GM21717 (cell line): ENCODE measurements at regions not wholly inside any gene's neighbourhood (a gene's known extent, or its start where the extent isn't known, plus 50 kb on each side); places are given as distances from the start of the nearest gene placed in this dataset.

ENCODE experiments used
- ATAC-seq: cut with Tn5 transposase; IDR thresholded peaks from one replicate; pipeline ENCODE4 v1.9.1; 2021; ENCODE audit warnings: mild to moderate bottlenecking, moderate library complexity; ENCODE audit not compliant: unreplicated experiment

- ATAC-seq = no peak
Measured at GRCh38 chr1:113217447-113218208, 144.6 kb downstream of the LRIG2 start.

GRCh38 chr1:113219377-113219776 lies 146.4 kb downstream of the LRIG2 start:
- no peak for ATAC-seq

GRCh38 chr1:113219828-113220227 lies 146.8 kb downstream of the LRIG2 start:
- ATAC-seq = no peak

GRCh38 chr1:113223040-113223439 lies 150.0 kb downstream of the LRIG2 start:
- ATAC-seq = no peak

GRCh38 chr1:113223546-113223945 lies 150.5 kb downstream of the LRIG2 start:
- ATAC-seq = no peak

GRCh38 chr1:113226148-113226547 lies 153.2 kb downstream of the LRIG2 start:
- ATAC-seq = no peak

- no peak for ATAC-seq
Measured at GRCh38 chr1:113231866-113232265, 158.4 kb upstream of the MAGI3 start.

- no peak for ATAC-seq
Measured at GRCh38 chr1:113233441-113233840, 156.9 kb upstream of the MAGI3 start.

- ATAC-seq = no peak
Measured at GRCh38 chr1:113241237-113241636, 149.1 kb upstream of the MAGI3 start.

GRCh38 chr1:113242481-113242880 lies 147.8 kb upstream of the MAGI3 start:
- no peak for ATAC-seq

- ATAC-seq = no peak
Measured at GRCh38 chr1:113243529-113243928, 146.8 kb upstream of the MAGI3 start.

- ATAC-seq = no peak
Measured at GRCh38 chr1:113244112-113244820, 146.0 kb upstream of the MAGI3 start.

GRCh38 chr1:113245252-113245651 lies 145.1 kb upstream of the MAGI3 start:
- ATAC-seq = no peak

GRCh38 chr1:113246929-113247328 lies 143.4 kb upstream of the MAGI3 start:
- ATAC-seq = no peak

GRCh38 chr1:113247355-113247754 lies 143.0 kb upstream of the MAGI3 start:
- no peak for ATAC-seq

- ATAC-seq = no peak
Measured at GRCh38 chr1:113247782-113248181, 142.5 kb upstream of the MAGI3 start.

GRCh38 chr1:113248494-113248893 lies 141.8 kb upstream of the MAGI3 start:
- no peak for ATAC-seq

- ATAC-seq = no peak
Measured at GRCh38 chr1:113250161-113250560, 140.2 kb upstream of the MAGI3 start.

GRCh38 chr1:113252166-113252565 lies 138.1 kb upstream of the MAGI3 start:
- no peak for ATAC-seq

GRCh38 chr1:113253187-113253586 lies 137.1 kb upstream of the MAGI3 start:
- ATAC-seq = no peak

GRCh38 chr1:113253590-113253989 lies 136.7 kb upstream of the MAGI3 start:
- no peak for ATAC-seq

- no peak for ATAC-seq
Measured at GRCh38 chr1:113255038-113255719, 135.1 kb upstream of the MAGI3 start.
